GM19372 (cell line): ENCODE measurements at regions not wholly inside any gene's neighbourhood (a gene's known extent, or its start where the extent isn't known, plus 50 kb on each side); places are given as distances from the start of the nearest gene placed in this dataset.
"Not testable (repeated sequence)": the region's sequence is repeated elsewhere in the genome, so short reads cannot be mapped to it uniquely, and the experiment has no call there.

ENCODE experiments used
- ATAC-seq: cut with Tn5 transposase; IDR thresholded peaks from one replicate; pipeline ENCODE4 v1.9.1; 2021; ENCODE audit warnings: mild to moderate bottlenecking, low read depth, moderate library complexity; ENCODE audit not compliant: unreplicated experiment

DNA sequence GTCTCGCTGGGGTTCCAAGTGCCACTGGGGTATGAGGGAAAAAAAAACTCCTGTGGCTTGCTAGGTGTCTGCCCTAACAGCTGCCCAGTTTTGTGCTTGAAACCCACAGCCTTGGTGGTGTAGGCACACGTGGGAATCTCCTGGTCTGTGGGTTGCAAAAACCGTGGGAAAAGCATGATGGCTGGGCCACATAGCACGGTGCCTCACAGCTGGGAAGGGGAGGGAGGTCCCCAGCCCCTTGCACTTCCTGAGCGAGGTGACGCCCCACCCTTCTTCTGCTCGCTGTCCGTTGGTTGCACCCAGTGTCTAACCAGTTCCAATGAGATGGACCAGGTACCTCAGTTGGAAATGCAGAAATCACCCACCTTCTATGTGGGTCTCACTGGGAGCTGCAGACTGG lies 144.3 kb downstream of the KBTBD8 start:
- ATAC-seq: no peak

DNA sequence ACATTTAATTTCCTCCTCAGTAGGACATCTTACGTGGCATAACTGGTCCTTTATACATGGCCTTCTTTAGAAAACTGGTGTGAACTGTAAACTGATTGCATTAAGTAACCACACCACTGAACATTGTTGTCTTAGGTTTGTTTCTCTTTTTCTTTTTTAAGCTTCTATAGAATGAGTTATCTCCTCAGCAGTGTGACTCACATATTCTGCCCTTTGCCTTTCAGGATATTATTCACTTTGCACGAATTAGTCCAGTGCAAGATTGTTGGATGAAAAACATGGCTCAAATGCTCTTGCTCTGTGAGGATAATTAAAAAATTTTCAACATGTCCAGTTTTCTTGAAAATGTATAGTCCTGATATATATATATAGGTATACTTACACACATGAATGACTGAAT lies 147.6 kb downstream of the KBTBD8 start:
- no peak for ATAC-seq

DNA sequence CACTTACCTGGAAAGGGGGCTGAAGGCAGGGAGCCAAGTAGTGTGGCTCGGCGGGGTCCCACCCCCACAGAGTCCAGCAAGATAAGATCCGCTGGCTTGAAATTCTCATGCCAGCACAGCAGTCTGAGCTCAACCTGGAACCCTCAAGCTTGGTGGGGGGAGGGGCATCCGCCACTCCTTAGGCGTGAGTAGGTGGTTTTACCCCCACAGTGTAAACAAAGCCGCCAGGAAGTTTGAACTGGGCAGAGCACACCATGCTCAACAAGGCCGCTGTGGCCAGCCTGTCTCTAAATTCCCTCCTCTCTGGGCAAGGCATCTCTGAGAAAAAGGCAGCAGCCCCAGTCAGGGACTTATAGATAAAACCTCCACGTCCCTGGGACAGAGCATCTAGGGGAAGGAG lies 156.3 kb downstream of the KBTBD8 start:
- no peak for ATAC-seq

DNA sequence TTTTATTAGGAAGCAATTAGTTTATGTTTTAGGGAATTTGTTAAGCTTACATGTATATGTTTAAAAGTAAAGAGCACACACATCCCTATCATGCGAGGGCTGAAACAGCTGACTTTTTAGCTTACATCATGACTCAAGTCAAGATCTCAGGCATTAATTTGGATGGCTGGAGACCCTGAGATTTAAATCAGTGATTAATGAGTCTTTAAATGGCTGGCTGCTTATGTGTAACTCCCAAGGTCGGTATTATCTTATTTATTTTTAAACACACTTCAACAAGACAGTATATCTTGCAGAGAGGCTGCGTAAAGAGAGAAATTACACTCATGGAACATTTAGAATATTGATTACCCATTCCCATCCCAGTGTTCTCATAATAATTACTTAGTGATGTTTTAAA lies 169.4 kb downstream of the KBTBD8 start:
- ATAC-seq: no peak

DNA sequence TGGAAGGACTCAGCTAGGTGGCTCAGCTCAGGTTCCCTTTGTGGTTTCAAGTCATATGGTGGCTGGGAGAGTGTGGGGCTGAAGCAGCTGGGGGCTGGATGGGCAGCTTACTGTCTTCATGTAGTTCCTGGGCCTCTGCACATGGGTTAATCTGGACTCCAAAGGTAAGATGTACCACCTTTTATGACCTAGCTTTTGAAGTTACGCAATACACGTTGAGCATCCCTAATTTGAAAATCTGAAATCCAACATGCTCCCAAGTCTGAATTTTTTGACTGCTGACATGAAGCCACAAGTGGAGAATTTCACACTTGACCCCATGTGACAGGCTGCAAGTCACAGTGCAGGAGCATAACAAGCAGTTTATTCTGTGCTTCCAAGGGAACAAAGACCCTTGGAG lies 173.7 kb downstream of the KBTBD8 start:
- ATAC-seq: no peak

DNA sequence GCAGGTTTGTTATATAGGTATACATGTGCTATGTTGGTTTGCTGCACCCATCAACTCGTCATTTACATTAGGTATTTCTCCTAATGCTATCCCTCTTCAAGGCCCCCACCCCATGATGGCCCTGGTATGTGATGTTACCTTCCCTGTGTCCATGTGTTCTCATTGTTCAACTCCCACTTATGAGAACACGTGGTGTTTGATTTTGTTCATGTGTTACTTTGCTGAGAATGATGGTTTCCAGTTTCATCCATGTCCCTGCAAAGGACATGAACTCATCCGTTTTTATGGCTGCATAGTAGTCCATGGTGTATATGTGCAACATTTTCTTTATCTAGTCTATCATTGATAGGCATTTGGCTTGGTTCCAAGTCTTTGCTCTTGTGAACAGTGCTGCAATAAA lies 175.0 kb downstream of the KBTBD8 start:
- ATAC-seq: not testable (repeated sequence)

DNA sequence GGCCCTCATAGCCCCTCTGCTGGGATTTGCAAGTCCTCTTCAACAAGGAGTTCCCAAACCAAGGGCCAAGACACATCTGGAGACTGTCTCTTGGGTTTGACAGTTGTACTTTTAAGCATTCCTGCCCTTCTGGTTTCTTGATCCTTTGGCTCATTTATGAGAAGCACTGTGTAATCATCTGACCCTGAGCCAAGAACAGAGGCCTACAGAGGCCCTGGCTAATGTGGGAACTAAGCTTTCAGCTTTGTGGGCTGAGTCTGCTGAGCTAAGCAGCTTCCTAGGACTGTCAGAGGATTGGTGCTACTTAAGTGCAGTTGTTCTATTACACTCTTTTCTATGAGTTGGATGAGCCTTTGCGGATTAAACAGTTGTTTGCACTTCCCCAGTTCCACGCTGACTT lies 178.3 kb downstream of the KBTBD8 start:
- ATAC-seq: no peak

DNA sequence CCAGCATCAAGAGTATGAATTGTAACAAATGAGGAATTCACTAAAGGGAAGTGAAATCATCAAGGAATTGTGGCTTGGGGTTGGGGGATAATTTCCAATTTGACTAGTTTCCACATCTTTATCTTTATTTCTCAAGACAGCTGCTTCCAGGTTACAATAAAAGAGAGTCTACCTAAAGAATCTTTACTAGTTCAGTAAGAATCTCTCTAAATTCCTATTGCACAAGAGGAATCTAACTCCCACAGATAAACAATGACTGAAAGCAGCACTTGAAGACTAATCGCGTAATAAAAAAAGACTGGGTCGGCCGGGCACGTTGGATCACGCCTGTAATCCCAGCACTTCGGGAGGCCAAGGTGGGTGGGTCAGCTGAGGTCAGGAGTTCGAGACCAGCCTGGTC lies 194.4 kb downstream of the KBTBD8 start:
- no peak for ATAC-seq

DNA sequence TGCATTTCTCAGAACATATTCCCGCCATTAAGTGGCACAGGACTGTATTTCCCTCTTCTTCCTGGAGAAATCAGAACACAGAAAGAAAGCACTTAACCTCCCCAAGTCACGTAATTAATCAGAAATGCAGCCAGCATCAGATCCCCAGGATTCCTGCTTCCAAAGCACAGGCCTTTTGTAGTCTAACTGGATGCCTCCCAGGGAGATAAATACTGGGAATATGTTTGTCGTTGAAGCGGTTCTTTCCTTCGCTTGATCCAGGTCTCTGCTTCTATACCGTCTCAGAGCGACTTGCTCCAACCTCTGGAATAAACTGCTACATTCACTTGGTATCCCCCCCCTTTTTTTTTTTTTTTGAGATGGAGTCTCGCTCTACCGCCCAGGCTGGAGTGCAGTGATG lies 198.6 kb downstream of the KBTBD8 start:
- no peak for ATAC-seq

DNA sequence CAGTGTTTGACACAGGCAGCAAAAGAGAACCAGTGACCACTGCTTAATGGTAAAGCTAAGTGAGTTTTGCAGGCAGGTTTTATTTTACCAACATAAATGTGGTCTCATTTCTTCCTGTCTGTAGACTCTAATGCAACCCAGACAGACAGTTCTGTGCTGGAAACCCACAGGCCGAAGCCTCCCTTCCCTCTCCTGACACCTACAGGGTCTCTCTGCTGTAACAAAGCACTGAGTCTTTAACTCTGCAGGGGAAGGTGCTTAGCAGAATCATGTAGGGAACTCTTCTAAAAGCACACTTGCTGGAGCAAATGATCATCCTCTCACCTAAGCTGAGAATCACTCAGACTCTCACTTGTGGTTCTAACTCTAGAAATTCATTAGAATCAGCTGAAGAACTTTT lies 200.3 kb downstream of the KBTBD8 start:
- ATAC-seq: no peak

DNA sequence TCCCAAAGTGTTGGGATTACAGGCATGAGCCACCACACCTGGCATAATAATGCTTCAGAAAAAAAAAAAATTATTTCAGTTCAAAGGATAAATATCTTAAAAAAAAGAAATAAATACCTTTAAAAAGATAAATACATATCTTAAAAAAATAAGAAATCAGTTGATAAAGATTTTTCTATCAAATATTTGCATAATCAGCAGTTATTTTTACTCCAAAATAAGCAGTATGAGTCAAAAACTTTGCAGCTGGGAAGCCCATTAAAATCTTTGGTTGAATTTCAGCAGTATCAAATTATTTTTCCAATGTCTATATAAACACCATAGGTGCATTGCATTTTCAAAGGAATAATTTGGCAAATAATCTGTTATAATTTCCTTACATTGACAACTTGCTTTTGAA lies 202.5 kb downstream of the KBTBD8 start:
- ATAC-seq: no peak

DNA sequence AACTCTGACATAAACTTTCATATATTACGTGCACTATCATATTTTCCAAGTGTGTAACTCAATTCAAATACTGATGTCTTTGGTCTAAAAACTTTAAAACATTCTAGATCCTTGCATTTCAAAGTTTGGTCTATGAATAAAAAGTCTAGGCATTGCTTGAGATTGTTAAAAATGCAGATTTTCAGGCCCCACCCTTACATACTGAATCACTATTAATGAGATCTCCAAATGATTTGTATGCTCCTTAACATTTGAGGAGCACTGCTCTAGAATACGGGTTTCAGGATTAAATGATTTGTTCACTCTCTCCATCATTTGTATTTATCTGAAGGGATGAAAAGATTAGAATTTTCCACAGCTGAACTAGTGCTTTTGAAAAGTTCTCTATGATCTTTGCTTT lies 202.9 kb downstream of the KBTBD8 start:
- ATAC-seq: no peak

DNA sequence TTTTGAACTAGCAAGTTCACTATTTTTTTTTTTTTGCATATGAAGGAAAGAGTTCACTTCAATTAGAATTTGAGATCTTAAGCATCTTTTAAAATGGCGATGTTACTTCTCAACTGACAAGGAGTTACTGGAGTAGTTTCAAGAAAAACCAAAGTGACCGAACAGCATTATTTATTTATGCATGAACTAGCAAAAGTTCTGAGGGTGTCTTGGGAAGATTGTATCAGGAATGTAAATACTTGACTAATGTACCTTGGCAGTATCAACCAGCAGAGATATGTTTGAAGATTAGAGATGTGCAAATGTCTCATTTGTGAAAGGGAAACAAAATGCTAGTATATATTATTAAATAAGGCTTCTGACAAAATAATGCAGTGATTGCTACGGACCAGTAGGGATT lies 203.9 kb downstream of the KBTBD8 start:
- no peak for ATAC-seq

DNA sequence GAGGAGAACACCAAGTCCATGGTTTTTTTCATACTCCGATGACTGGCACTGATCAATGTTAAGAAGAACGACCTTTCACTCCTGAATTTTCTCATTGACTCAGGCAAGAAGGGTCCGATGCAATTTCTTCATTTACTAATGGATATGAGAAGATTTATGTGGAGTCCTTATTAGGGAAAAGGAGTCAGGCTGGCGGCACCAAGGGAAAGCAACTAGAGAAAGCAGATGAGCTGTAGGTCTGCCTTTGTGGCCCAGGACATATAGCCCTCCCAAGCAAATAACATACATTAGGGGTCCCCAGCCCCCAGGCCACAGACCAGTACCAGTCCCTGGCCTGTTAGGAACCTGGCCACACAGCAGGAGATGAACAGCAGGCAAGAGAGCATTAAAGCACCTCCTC lies 206.8 kb downstream of the KBTBD8 start:
- ATAC-seq: no peak

DNA sequence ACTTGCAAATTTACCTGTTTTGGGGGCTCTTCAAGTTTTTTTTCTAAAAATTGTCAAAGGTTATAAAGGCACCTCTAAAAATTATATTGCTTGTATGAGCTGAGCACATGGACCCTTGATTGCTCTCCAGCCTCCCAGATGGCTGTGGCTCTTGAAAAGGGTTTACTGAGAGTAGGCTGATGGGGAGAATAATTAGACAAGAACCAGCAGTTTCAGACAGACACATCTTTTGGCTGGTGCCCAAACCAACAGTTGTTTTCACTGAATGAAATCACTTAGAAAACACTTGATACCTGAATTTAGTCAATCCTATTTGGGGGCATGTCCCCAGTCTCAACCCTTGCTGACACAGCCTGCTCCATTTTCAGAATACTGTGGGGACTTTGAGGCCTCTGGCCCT lies 217.6 kb downstream of the KBTBD8 start:
- ATAC-seq: no peak

DNA sequence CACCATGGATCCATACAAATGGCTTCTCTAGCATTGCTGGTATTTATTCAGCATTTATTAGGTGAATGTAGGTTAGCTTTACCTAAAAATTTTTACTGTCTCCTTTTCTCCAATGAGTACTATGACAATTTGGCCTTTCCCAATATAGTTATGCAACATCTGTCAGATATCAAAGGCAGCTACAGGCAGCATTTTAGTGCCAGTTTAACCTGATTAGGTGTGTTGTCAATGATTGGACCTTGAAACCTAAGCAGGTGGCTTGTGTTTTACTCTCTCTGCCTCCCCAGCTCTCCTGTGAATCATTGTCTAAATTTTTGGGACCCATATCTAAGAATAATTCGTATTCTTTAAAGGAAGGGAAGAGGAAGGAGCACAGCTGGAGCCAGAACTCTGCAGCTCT lies 228.9 kb downstream of the KBTBD8 start:
- no peak for ATAC-seq

DNA sequence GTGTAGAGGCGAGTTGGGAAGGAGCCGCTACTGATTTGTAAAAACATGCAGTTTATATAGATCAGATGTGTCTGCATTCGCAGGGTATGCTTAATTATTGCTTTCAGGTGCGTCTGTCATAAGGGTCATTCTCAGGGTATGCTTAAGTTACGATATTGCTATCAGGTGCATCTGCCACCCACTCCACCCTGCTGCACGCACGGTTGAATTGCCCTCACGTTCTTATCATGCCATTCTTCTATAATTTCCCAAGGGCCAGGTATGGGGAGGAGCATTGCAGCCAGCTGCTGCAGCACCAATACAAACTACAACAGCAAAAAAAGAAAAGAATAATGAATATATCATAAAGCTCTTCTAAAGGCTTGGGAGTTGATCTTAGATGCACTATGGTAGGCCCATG lies 230.0 kb downstream of the KBTBD8 start:
- ATAC-seq: no peak

DNA sequence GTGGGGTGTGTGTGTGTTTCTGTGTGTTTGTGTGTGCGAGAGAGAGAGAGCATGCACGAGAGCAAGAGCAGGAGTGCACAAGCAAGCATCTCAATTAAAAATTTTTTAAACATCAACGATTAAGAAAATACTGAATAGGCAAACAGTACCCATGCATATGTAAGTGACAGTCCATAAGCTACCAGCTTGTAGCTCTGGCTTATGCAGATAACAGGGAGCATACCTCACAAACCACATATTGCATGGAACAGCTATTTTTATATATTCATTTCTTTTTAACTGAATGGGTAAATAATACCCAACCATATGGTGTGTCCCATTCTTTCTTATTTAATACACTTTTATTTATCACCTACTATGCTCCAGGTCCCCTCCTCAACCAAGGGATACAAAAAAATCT lies 234.5 kb downstream of the KBTBD8 start:
- ATAC-seq: no peak

DNA sequence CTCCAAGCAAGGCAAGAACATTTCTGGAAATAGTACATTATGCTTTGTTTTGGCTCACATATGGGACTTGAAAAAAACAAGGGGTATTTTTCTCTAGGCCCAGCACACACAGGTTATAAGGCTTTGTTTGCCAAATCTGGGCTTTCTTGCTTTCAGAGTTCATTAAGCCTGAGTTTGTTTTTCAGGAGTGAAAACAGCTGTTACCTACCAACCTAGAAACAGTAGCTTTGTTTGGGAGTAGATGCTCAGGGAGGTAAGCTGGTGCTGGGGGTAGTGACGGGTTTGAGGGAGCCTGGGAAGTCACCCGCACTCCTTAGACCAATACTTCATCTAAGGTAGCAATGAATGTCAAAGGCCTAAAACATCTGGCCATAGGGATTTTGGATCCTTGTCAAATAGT lies 241.2 kb downstream of the KBTBD8 start:
- no peak for ATAC-seq

DNA sequence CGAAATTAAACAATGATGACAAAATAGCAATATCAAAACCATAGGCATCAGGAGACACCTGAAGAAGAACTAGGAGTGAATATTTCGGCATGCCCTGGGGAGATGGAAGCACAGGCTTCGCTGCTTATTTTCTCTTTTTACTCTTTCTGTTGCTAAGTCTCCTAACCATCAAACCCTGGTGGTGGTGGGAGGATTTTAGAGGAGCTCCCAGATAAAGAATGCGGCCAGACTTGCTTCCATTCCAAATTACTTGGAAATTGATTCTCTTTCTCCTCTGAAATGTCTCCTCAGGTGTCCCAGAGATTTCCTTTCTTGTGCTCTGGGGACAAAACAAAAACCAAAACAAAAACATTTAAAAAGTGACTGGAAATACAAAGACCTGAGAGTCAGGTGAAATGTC lies 243.0 kb downstream of the KBTBD8 start:
- ATAC-seq: no peak

DNA sequence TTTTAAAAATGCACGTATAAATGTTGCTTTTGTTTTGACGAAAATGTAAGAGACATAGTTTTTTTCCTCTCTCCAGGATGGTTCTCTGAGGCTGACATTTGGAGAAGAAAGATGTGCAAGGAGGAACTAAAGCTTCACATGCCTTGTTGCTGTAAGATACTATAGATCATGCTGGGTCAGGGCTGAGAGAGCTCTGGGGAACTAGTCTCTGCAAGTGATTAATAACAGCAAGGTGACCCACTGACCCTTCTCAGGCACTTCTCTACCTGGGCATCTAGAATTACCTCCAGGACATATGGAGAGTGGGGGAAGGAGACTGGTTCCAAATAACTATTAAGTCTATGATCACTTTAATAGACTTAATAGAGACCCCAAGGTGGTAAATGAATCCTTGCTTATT lies 246.0 kb downstream of the KBTBD8 start:
- no peak for ATAC-seq

DNA sequence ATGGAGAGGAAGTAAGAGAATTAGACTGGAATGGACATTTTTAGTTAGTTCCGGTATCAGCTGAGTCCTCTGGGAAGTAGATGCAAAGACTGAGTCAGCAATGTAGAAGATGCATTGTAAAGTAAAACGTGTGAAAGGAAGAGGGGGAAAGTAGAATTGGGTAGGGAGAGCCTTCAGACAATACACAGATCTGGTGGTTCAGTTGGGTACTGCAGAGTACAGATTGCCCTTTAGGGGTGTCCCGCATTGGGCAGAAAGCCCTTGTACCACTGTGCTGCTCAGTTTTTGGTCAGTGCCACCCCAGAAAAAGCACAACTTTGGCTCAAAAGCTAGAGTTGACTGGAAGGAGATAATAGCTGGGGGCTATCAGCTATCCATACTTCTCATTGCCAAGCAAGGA lies 247.4 kb downstream of the KBTBD8 start:
- ATAC-seq: no peak

DNA sequence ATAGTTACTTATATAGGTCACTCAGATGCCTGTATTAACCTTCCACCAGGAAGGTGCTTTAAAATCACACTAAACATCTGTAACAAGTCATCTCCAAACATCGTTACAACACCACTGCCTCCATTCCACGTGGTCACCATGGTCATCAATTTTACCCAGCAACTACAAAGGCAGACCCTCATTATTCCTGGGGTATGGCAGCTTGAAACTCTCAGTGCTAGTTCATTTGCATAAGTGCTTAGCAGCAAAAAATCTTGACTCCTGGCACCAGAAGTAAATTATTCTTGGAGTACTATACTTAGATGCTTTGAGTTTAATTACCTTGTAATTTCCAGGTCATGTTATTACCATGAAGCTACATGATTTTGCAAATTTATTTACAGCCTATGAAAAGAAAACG lies 250.6 kb downstream of the KBTBD8 start:
- no peak for ATAC-seq

DNA sequence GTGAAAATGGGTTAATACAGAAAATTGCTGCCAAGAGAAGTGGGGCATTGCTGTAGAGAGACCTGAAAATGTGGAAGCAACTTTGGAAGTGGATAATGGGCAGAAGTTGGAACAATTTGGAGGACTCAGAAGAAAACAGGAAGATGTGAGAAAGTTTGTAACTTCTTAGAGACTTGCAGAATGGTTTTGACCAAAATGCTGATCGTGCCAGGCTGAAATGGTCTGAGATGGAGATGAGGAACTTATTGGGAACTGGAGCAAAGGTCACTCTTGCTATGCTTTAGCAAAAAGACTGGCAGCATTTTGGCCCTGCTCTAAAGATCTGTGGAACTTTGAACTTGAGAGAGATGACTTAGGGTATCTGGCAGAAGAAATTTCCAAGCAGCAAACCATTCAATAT lies 254.8 kb downstream of the KBTBD8 start:
- not testable (repeated sequence) for ATAC-seq
